OCI-LY1 (cell line): ENCODE measurements at regions not wholly inside any gene's neighbourhood (a gene's known extent, or its start where the extent isn't known, plus 50 kb on each side); places are given as distances from the start of the nearest gene placed in this dataset.

ENCODE experiments used
- H2AFZ ChIP-seq: fragments of 200-600 bp; sonication (generic), shearing (Covaris generic); 2 replicates; pipeline ENCODE4 v1.6.0; 2014; ENCODE audit warnings: antibody characterized with exemption, mild to moderate bottlenecking, low read length
- H3F3A ChIP-seq: fragments of 200-600 bp; sonication (generic), shearing (Covaris generic); 2 replicates; pipeline ENCODE4 v1.6.0; 2014; ENCODE audit warnings: mild to moderate bottlenecking, antibody characterized with exemption, low read length, moderate library complexity; ENCODE audit not compliant: insufficient read depth
- H3K27ac ChIP-seq: fragments of 200-600 bp; sonication (generic); 2 replicates; pipeline ENCODE4 v1.5.1; 2014; ENCODE audit warnings: low read length, mixed run types, mild to moderate bottlenecking, low read depth; ENCODE audit not compliant: poor library complexity, severe bottlenecking
- H3K27me3 ChIP-seq: fragments of 200-600 bp; sonication (generic); 2 replicates; pipeline ENCODE4 v1.6.0; 2014; ENCODE audit warnings: antibody characterized with exemption, mild to moderate bottlenecking, low read length, moderate library complexity; ENCODE audit not compliant: insufficient read depth
- H3K36me3 ChIP-seq: fragments of 200-600 bp; sonication (generic); 2 replicates; pipeline ENCODE4 v1.6.1; 2014; ENCODE audit warnings: mild to moderate bottlenecking, antibody characterized with exemption, low read length, moderate library complexity, mixed read lengths; ENCODE audit not compliant: insufficient read depth
- H3K4me1 ChIP-seq: fragments of 200-600 bp; sonication (generic); 2 replicates; pipeline ENCODE4 v1.5.1; 2014; ENCODE audit warnings: mild to moderate bottlenecking, low read length, moderate library complexity; ENCODE audit not compliant: insufficient read depth, severe bottlenecking
- H3K4me2 ChIP-seq: fragments of 200-600 bp; sonication (generic), shearing (Covaris generic); 2 replicates; pipeline ENCODE4 v1.6.1; 2014; ENCODE audit warnings: low read length
- H3K4me3 ChIP-seq: fragments of 200-600 bp; sonication (generic); 2 replicates; pipeline ENCODE4 v1.5.1; 2014; ENCODE audit warnings: low read length, low read depth, mild to moderate bottlenecking, mixed read lengths; ENCODE audit not compliant: poor library complexity, severe bottlenecking
- H3K79me2 ChIP-seq: fragments of 200-600 bp; shearing (Covaris generic); 2 replicates; pipeline ENCODE4 v1.6.1; 2016; ENCODE audit warnings: mixed run types, low read length, mixed read lengths; ENCODE audit not compliant: insufficient read depth
- H3K9ac ChIP-seq: fragments of 200-600 bp; sonication (generic), shearing (Covaris generic); 2 replicates; pipeline ENCODE4 v1.6.1; 2014; ENCODE audit warnings: mild to moderate bottlenecking, low read length, mixed read lengths
- H3K9me2 ChIP-seq: fragments of 200-600 bp; sonication (generic), shearing (Covaris generic); 2 replicates; pipeline ENCODE4 v1.6.1; 2014; ENCODE audit warnings: low read depth, mild to moderate bottlenecking, low read length, mixed read lengths
- H3K9me3 ChIP-seq: fragments of 200-600 bp; shearing (Covaris generic); 2 replicates; pipeline ENCODE4 v1.6.1; 2014; ENCODE audit warnings: low read length, mixed read lengths
- H4K20me1 ChIP-seq: fragments of 200-600 bp; sonication (generic), shearing (Covaris generic); 2 replicates; pipeline ENCODE4 v1.6.0; 2016; ENCODE audit warnings: mild to moderate bottlenecking, low read length; ENCODE audit not compliant: insufficient read depth
- EZH2 ChIP-seq: fragments of 200-600 bp; sonication (generic), shearing (Covaris generic); IDR thresholded peaks from 2 replicates; pipeline ENCODE4 v1.8.0; 2017; ENCODE audit warnings: borderline replicate concordance, mixed run types, mild to moderate bottlenecking, antibody characterized with exemption, low read length, moderate library complexity, mixed read lengths
- TF ChIP-seq, protein P1 (sequence below): fragments of 200-600 bp; sonication (generic), shearing (Covaris generic); IDR thresholded peaks from 2 replicates; pipeline ENCODE4 v1.5.1; 2017; ENCODE audit warnings: mild to moderate bottlenecking, antibody characterized with exemption, low read length, moderate library complexity, mixed read lengths

DNA sequence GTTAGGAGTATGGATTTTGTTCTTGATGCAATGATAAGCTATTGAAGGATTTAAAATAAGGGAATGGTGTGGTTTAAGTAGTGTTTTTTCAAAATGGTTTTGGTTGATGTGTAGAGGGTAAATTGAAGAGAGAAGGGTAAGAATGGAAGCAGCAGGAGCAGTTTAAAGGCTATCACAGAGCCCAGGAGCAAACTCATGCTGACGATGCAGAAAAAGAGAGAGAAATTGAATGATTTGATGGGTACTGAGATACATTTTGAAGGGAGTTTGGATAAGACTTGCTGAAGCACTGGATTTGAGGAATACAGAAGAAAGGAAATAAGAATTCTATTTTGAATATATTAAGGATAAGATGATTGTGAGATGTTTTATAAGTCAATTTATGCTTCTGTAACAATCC, 300.8 kb upstream of the LYPLAL1 start:
- TF ChIP-seq, protein P1, sequence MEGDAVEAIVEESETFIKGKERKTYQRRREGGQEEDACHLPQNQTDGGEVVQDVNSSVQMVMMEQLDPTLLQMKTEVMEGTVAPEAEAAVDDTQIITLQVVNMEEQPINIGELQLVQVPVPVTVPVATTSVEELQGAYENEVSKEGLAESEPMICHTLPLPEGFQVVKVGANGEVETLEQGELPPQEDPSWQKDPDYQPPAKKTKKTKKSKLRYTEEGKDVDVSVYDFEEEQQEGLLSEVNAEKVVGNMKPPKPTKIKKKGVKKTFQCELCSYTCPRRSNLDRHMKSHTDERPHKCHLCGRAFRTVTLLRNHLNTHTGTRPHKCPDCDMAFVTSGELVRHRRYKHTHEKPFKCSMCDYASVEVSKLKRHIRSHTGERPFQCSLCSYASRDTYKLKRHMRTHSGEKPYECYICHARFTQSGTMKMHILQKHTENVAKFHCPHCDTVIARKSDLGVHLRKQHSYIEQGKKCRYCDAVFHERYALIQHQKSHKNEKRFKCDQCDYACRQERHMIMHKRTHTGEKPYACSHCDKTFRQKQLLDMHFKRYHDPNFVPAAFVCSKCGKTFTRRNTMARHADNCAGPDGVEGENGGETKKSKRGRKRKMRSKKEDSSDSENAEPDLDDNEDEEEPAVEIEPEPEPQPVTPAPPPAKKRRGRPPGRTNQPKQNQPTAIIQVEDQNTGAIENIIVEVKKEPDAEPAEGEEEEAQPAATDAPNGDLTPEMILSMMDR = no peak
- TF ChIP-seq EZH2 = no peak
- Histone ChIP-seq H4K20me1 (no peaks in the 10 kb centered on the region), H2AFZ (no peak overlapping the region), H3K9ac (no peak overlapping the region), H3K9me3 (no peaks in the 10 kb centered on the region), H3K4me1 (no peaks in the 10 kb centered on the region), H3K27ac (no peak overlapping the region), H3K4me3 (no peak overlapping the region), H3K36me3 (no peaks in the 10 kb centered on the region), H3K9me2 (no peaks in the 10 kb centered on the region), H3K79me2 (no peaks in the 10 kb centered on the region), H3K27me3 (no peaks in the 10 kb centered on the region), H3F3A (no peaks in the 10 kb centered on the region), H3K4me2 (no peak overlapping the region)

DNA sequence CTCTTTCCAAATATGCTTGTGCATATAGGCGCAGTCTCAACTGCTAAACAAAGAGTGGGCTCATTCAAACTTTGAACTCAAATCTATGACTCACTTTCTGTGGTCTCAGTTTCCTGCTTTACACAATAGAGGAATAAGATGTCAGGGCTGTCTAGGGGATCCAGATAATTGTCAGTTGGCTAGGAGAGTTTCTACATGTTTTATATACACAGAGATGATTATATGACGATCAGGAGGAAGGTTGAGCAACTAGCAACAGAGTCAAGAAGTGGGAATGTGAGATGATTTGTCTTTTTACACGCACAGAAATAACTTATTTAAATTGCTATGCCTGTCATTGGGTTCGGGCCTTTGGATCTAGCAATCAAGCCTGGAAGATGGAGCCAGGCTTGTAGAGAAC, 299.4 kb upstream of the LYPLAL1 start:
- no peaks in the 10 kb centered on the region for H3K4me1 ChIP-seq
- no peaks in the 10 kb centered on the region for H3K36me3 ChIP-seq
- TF ChIP-seq EZH2 = no peak
- TF ChIP-seq, protein P1 = no peak
- no peak overlapping the region for H3K4me3 ChIP-seq
- H3K27me3 ChIP-seq = no peaks in the 10 kb centered on the region
- H3K9me2 ChIP-seq = no peaks in the 10 kb centered on the region
- no peak overlapping the region for H3K9ac ChIP-seq
- no peaks in the 10 kb centered on the region for H3F3A ChIP-seq
- H3K4me2 ChIP-seq = no peak overlapping the region
- H3K27ac ChIP-seq = no peak overlapping the region
- H2AFZ ChIP-seq = no peak overlapping the region
- no peaks in the 10 kb centered on the region for H3K9me3 ChIP-seq
- no peaks in the 10 kb centered on the region for H4K20me1 ChIP-seq
- no peaks in the 10 kb centered on the region for H3K79me2 ChIP-seq

DNA sequence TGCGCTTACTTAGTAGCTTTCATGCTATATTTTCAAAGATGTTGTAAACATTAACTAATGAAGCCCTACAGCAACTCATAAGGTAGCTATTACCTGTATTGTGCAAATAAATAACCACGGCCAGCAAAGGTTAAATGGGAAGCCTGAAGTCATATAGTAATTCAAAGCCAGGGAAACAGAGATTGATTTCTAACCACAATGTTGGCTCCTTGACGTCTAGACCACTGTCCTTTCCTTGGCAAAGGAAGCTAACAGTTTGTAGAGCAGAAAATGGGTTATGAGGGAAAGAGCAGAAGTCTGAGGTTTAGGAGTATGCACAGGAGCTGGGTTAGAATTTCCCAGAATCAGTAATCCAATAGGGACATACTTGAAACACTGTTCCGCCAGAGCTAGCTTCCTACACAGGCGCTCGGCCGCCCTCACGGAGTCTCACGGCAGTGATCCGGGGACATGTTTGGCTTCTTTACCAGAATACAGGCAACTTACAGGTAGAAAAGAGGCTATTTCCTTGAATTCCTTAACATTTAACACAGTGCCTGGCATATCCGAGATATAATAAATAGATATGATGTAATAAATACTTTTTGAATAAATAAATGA, 298.8 kb upstream of the LYPLAL1 start:
- no peaks in the 10 kb centered on the region for H4K20me1 ChIP-seq
- no peaks in the 10 kb centered on the region for H3K4me1 ChIP-seq
- H2AFZ ChIP-seq = no peak overlapping the region
- no peak overlapping the region for H3K9ac ChIP-seq
- no peak overlapping the region for H3K4me3 ChIP-seq
- H3K4me2 ChIP-seq = no peak overlapping the region
- TF ChIP-seq, protein P1 = no peak
- no peak for TF ChIP-seq EZH2
- no peaks in the 10 kb centered on the region for H3F3A ChIP-seq
- no peaks in the 10 kb centered on the region for H3K36me3 ChIP-seq
- H3K27me3 ChIP-seq = no peaks in the 10 kb centered on the region
- H3K79me2 ChIP-seq = no peaks in the 10 kb centered on the region
- H3K9me3 ChIP-seq = no peaks in the 10 kb centered on the region
- no peak overlapping the region for H3K27ac ChIP-seq
- no peaks in the 10 kb centered on the region for H3K9me2 ChIP-seq
